Neutrophil (primary cell): ENCODE measurements at regions not wholly inside any gene's neighbourhood (a gene's known extent, or its start where the extent isn't known, plus 50 kb on each side); places are given as distances from the start of the nearest gene placed in this dataset.

Source experiments
- H3K27ac ChIP-seq: fragments of 200-600 bp; sonication (generic); 2 replicates; pipeline ENCODE4 v1.5.1; 2016; ENCODE audit warnings: mild to moderate bottlenecking, moderate library complexity
- H3K27me3 ChIP-seq: fragments of 200-600 bp; sonication (generic); 2 replicates; pipeline ENCODE4 v1.6.0; 2016; ENCODE audit warnings: mild to moderate bottlenecking
- H3K36me3 ChIP-seq: fragments of 200-600 bp; sonication (generic); 2 replicates; pipeline ENCODE4 v1.5.1; 2017
- H3K4me1 ChIP-seq, 2 experiments: fragments of 200-600 bp in 1 of 2; sonication (generic) in 1 of 2; 1 replicate in 1 of 2; 2 replicates in 1 of 2; pipeline versions ENCODE4 v1.5.1 to v1.6.1; 2013 to 2016; ENCODE audit warnings: low read depth in 1 of 2, low read length in 1 of 2, mild to moderate bottlenecking in 1 of 2, moderate library complexity in 1 of 2; ENCODE audit not compliant: control insufficient read depth in 1 of 2, insufficient read depth in 1 of 2
- H3K4me3 ChIP-seq, 2 experiments: fragments of 200-600 bp in 1 of 2; sonication (generic) in 1 of 2; 1 replicate in 1 of 2; 2 replicates in 1 of 2; pipeline ENCODE4 v1.5.1; 2013 to 2016; ENCODE audit warnings: low read depth in 1 of 2, low read length in 1 of 2, mild to moderate bottlenecking in 1 of 2, moderate library complexity in 1 of 2
- H3K9me3 ChIP-seq: fragments of 200-600 bp; sonication (generic); 2 replicates; pipeline ENCODE4 v1.5.1; 2016
- TF ChIP-seq, protein P1 (sequence below): fragments of 200-600 bp; sonication (generic); IDR thresholded peaks from 2 replicates; pipeline ENCODE4 v1.5.1; 2016; ENCODE audit warnings: antibody characterized with exemption

GRCh38 chr6:14278006-14278405 lies 160.4 kb downstream of the CD83 start:
- no peaks in the 10 kb centered on the region for H3K36me3 ChIP-seq
- no peaks in the 10 kb centered on the region for H3K27me3 ChIP-seq
- TF ChIP-seq, protein P1, sequence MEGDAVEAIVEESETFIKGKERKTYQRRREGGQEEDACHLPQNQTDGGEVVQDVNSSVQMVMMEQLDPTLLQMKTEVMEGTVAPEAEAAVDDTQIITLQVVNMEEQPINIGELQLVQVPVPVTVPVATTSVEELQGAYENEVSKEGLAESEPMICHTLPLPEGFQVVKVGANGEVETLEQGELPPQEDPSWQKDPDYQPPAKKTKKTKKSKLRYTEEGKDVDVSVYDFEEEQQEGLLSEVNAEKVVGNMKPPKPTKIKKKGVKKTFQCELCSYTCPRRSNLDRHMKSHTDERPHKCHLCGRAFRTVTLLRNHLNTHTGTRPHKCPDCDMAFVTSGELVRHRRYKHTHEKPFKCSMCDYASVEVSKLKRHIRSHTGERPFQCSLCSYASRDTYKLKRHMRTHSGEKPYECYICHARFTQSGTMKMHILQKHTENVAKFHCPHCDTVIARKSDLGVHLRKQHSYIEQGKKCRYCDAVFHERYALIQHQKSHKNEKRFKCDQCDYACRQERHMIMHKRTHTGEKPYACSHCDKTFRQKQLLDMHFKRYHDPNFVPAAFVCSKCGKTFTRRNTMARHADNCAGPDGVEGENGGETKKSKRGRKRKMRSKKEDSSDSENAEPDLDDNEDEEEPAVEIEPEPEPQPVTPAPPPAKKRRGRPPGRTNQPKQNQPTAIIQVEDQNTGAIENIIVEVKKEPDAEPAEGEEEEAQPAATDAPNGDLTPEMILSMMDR: no peak
- H3K4me3 ChIP-seq: no peak overlapping the region
- no peaks in the 10 kb centered on the region for H3K4me1 ChIP-seq
- no peak overlapping the region for H3K27ac ChIP-seq
- no peaks in the 10 kb centered on the region for H3K9me3 ChIP-seq

DNA sequence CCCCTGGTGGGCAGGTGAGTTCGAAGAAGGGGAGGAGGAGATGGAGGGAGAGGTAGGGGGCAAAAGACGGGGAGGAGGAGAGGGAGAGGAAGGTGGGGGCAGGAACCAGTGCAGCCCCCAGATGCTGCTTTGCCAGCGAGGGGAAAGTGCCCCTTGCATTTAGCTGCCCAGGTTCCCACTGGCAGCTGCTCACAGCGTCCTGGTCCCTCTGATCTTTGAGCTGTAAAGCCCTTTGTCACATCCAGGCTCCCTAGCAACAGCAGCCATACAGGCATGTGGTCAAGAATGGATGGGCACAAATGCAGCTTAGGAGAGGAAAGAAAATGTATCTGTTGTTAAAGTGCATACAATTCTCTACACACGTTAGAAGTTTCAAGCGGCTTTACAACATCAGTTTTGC lies 160.9 kb downstream of the CD83 start:
- no peaks in the 10 kb centered on the region for H3K27me3 ChIP-seq
- no peaks in the 10 kb centered on the region for H3K36me3 ChIP-seq
- H3K9me3 ChIP-seq: no peaks in the 10 kb centered on the region
- H3K4me1 ChIP-seq: no peaks in the 10 kb centered on the region
- H3K27ac ChIP-seq: no peak overlapping the region
- H3K4me3 ChIP-seq: no peak overlapping the region
- TF ChIP-seq, protein P1: no peak

DNA sequence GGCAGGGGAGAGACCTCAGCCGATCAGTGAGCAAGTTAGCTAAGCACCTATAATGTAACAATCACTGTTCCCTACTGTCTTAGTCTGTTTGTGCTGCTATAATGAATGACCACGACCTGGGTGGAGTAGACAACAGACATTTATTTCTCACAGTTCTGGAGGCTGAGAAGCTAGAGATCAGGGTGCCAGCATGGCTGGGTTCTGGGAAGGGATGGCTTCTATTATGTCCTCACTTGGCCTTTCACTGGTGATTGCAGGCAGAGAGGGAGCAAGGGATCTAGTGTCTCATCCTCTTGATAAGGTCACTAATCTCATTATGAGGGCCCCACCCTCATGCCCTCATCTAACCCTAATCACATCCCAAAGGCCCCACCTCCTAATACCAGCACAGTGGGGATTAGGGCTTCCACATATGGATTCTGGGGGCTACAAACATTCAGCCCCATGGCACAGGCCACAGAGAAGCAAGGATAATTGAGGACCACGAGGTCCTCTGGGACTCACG lies 162.5 kb downstream of the CD83 start:
- Histone ChIP-seq H3K27ac (no peak overlapping the region), H3K9me3 (no peaks in the 10 kb centered on the region), H3K4me1 (no peaks in the 10 kb centered on the region), H3K27me3 (no peaks in the 10 kb centered on the region), H3K4me3 (no peak overlapping the region), H3K36me3 (no peaks in the 10 kb centered on the region)
- TF ChIP-seq, protein P1: no peak

DNA sequence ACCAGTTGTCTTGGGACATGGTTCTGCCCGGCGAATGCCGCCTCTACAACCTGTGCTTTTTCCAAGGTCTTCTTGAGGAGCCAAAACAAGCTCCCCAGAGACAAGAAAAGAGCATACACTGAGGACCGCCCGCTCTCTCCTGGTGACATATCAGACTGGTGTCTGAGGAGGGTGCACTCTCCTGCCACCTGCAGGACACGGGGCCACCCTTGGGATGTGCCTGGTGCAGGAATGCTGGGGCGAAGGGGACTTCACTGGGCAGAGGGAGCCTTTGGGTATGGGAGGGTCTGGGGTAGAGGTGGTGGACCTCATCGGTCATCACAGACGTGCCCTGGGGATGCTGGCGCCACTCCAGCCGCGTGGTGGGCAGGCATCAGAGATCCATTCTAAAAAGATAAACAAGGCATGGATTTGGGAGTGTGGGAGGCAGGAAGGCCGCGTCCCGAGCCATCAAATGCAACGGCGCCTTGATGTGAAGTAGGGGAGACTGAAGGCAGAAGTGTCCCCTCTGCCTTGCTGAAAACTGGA lies 163.3 kb downstream of the CD83 start:
- no peak overlapping the region for H3K27ac ChIP-seq
- no peak overlapping the region for H3K4me3 ChIP-seq
- H3K36me3 ChIP-seq: no peaks in the 10 kb centered on the region
- no peaks in the 10 kb centered on the region for H3K27me3 ChIP-seq
- no peaks in the 10 kb centered on the region for H3K9me3 ChIP-seq
- TF ChIP-seq, protein P1: no peak
- no peaks in the 10 kb centered on the region for H3K4me1 ChIP-seq

- Histone ChIP-seq H3K27me3 (no peaks in the 10 kb centered on the region), H3K4me3 (no peak overlapping the region), H3K4me1 (no peaks in the 10 kb centered on the region), H3K27ac (no peak overlapping the region), H3K9me3 (no peaks in the 10 kb centered on the region), H3K36me3 (no peaks in the 10 kb centered on the region)
- TF ChIP-seq, protein P1: no peak
Observed at GRCh38 chr6:14281811-14282660, 164.5 kb downstream of the CD83 start.
